ENCODE measurements at regions not wholly inside any gene's neighbourhood (a gene's known extent, or its start where the extent isn't known, plus 50 kb on each side); places are given as distances from the start of the nearest gene placed in this dataset.

DNA sequence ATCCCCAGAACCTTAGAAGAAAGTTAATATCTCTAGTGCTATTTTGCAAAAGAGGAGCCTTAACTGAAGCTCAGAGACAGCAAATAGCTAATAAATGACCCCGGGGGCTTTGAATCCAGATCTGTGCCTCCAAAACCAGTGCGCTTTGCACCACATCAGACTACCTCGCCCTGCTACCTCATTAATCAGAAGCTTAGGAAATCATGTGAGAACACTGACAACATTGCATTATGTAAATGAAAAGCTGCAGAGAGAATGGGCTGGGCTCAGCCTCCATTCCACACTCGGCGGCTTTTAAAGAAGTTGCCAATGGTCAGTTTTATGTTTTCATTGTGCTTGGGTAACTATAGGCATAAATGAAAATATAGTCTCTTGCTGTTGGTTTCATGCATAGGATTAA lies 54.0 kb upstream of the STMND1 start:
- DNase-seq, result no peak

GRCh38 chr6:17045581-17046322 lies 56.1 kb upstream of the STMND1 start:
- no peak for DNase-seq

- no peak for DNase-seq
These were observed 58.7 kb upstream of the STMND1 start for GRCh38 chr6:17043148-17043522.

GRCh38 chr6:17042422-17043147 lies 59.3 kb upstream of the STMND1 start:
- DNase-seq, result no peak

DNA sequence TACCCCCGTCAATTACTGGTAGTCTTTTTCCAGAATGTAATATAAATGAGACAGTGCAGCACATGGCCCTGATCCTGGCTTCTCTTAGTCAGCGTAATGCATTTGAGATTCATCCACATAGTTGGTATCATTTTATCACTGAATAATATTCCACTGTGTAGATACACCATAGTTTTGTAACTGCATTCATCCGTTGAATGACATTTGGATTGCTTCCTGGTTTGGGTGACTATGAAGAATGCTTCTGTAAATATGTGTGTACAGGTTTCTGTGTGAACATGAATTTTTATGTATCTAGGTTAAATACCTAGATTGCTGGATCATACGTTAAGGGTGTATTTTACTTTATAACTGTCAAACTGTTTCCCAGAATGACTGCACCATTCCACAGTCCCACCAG lies 62.6 kb upstream of the STMND1 start:
- DNase-seq, result no peak

GRCh38 chr6:17038316-17038715 lies 63.5 kb upstream of the STMND1 start:
- DNase-seq, result no peak

DNA sequence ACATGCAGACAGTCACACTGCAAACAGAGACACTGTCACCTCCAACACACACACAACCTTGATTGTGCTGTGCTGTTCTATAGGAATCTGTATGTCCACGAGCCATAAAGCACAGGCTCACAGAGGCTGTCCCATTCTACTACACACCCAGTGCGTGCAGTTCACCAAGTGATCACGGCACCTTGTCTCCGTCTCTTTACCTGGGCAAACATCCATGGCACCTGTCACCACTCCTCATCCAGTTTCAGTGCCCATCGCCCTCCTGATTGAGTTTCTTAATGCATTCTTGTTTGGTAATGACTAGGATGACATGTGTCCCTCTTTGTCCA lies 65.8 kb upstream of the STMND1 start:
- no peak for DNase-seq

DNA sequence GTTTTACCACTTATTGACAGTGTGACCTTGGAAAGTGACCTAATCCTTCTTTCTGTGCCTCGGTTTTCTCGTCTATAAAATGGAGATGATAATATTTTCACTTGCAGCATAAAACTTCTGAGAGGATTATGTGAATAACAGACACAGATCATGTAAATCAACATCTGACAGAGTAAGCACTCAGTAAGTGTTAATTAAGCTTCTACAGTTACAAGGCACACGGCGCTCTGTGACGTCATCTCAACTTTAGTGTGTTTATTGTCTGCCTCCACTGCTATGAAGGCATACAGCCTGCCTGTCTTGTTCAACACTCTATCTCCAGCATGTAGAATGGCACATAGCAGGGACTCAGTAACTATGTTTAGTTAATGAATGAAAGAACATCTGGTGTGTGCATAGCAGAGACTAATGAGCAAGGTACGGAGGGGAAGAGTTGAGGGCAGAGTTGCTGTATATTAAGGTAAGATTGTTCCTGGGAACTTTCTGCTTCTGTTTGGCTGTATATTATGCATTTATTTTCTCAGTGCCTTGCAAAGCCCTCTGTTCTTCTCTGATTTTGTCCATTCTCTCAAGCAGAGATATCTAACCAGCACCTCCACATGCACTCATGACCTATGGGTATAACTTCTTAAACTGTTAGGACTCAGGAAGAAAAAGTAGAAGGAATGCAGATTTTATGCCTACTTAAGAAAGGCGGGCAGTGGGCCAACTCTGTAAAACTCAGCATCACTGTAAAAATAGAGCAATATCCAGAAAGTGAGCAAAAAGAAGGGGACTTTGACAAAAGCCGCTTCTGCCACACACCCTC lies 66.4 kb upstream of the STMND1 start:
- no peak for DNase-seq

DNA sequence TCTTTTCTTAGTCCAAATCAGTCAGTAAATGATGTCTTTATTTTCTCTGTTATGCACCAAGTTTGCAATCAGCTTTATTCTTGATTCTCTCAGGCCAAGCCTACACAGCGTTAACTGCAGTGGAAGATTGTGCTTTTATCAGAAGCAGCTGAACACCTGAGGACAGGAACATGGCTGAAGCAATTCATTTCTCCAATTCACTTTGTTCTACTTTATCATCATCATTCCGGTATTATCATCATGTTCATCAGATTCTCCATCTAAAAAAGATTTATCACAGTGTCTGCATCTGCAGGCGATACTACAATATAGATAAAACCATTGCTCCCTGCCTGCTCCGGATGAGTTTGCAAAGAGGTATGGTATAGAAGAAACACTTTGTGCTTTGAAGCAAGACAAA lies 68.1 kb upstream of the STMND1 start:
- no peak for DNase-seq

DNA sequence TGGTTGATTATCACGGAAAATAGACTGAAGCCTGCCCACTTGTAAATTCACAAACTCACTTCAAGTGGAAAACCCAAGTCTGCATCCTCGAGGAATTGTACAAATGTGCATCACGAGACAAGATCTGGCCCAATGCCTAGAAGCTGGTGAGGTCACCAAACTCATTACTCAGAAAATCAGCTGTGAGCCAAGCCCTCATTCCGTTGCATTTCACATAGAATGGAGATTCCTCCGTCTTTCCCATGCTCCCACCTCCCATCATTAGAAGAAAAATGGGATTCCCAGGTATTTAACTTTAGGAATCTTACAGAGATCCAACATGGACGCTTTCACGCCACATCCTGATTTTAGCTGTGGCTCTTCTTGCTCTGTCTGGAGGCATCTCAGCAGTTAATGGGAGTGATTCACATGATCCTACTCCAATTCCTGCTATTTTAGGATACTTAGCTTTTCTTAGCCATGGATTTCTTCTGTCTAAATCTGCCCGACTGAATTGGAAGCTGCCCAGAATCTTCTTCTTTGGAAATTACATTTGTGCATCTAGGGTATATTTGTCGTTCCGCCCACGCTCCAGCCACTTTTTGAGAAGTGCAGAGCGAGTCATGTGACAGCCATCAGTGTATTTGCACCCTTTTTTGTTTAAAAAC lies 68.7 kb upstream of the STMND1 start:
- DNase-seq, result no peak

GRCh38 chr6:17032590-17032987 lies 69.3 kb upstream of the STMND1 start:
- DNase-seq, result no peak

- no peak for DNase-seq
These were observed 69.9 kb upstream of the STMND1 start for GRCh38 chr6:17031961-17032360.

- DNase-seq, result no peak
These were observed 74.4 kb upstream of the STMND1 start for GRCh38 chr6:17027441-17027840.

- DNase-seq, result no peak
These were observed 79.2 kb upstream of the STMND1 start for GRCh38 chr6:17022604-17023003.

DNA sequence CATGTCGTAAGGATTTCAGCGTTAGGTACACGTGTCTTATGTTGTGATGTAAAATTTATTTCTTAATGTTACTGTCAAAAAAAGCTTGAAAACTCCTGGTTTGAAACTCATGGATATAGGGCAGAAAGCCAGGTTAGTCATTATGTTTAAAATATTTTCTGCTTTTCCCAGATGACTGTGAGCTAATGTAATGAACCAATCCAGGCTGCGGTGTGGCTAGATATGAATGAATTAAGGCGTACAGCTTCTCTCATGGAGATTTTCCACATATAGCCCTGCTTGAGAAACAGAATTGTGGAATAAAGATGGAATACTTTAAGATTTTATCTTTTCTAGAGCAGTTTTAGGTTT lies 80.3 kb upstream of the STMND1 start:
- DNase-seq, result no peak

- DNase-seq, result no peak
These were observed 80.8 kb upstream of the STMND1 start for GRCh38 chr6:17020889-17021538.

- DNase-seq, result no peak
These were observed 83.4 kb upstream of the STMND1 start for GRCh38 chr6:17018425-17018824.

- DNase-seq, result no peak
These were observed 84.4 kb upstream of the STMND1 start for GRCh38 chr6:17017416-17017815.

- peak; percentile 32 for DNase-seq
These were observed 86.1 kb upstream of the STMND1 start for GRCh38 chr6:17015551-17016381.

DNA sequence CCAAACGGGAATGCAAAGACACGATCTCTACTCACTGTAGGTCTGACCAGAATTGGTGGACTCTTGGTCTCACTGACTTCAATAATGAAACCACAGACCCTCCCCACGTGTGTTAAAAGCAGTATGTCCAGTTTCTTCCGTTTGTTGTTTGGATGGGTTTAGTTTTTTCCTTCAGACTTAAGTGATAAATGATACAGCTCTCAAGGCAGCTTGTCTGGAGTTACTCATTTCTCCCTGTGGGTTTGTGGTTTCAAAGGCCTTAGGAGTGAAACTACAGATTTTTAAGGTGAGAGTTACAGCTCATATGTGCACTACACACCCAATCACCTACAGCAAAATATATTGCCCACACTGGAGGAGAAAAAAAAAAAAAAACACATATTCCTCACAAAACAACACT lies 86.7 kb upstream of the STMND1 start:
- no peak for DNase-seq

DNA sequence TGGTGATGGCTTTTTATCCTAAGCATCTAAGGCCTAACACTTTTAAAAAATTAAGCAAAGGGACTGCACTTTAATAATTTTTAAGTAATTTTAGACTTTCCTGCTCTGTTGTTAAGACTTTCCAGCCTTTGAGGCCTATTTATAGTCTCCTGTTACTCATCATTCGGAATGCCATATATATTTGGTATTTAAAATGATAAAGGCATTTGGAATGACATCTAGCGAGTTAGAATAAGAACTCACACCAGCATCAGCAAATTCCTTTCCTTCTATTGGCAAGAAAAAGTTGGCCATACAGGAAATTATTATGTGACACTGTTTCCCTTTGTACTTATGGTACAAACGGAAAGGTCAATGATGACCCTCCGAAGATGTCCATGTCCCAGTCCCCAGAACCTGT lies 88.1 kb upstream of the STMND1 start:
- DNase-seq, result no peak

Data from hematopoietic multipotent progenitor cell treated with erythropoietin and hydrocortisone succinate and interleukin-3 and kit ligand, for 8 days (in vitro differentiated cells).